ENCODE measurements at regions not wholly inside any gene's neighbourhood (a gene's known extent, or its start where the extent isn't known, plus 50 kb on each side); places are given as distances from the start of the nearest gene placed in this dataset.

GRCh38 chr21:35792569-35793305 is 267.6 kb downstream of the SETD4 start:
- no peaks in the 10 kb centered on the region for H3K36me3 ChIP-seq (replicated peaks; ENCODE audit: insufficient read depth, low read length)
- H4K20me1 ChIP-seq (ENCODE audit: insufficient read depth, low read length), result no peaks in the 10 kb centered on the region
- H3K9me2 ChIP-seq (replicated peaks; ENCODE audit: insufficient read depth, low read length), result no peaks in the 10 kb centered on the region
- no peak for DNase-seq
- no peak overlapping the region for H2AFZ ChIP-seq (ENCODE audit: low read length)
- no peak for TF ChIP-seq CTCF (IDR thresholded peaks at IDR 0.05; ENCODE audit: low read length)
- TF ChIP-seq EZH2 (optimal IDR thresholded peaks at IDR 0.05; ENCODE audit: low read depth, low read length), result no peak
- no peak for TF ChIP-seq EZH2phosphoT487 (IDR thresholded peaks at IDR 0.05; ENCODE audit: low read length)
- H3K27me3 ChIP-seq (replicated peaks; ENCODE audit: insufficient read depth, low read length), result no peaks in the 10 kb centered on the region
- no peaks in the 10 kb centered on the region for H3K9me3 ChIP-seq (replicated peaks; ENCODE audit: insufficient read depth, low read length)
- no peak overlapping the region for H3K4me3 ChIP-seq (ENCODE audit: low read length)
- no peak overlapping the region for H3K4me2 ChIP-seq (ENCODE audit: low read depth, low read length)
- no peak overlapping the region for H3K9ac ChIP-seq (ENCODE audit: low read length)
- H3F3A ChIP-seq (ENCODE audit: insufficient read depth, low read length), result no peaks in the 10 kb centered on the region
- H3K4me1 ChIP-seq (ENCODE audit: low read length), result no peaks in the 10 kb centered on the region
- H3K27ac ChIP-seq (ENCODE audit: low read length), result no peak overlapping the region
- H3K79me2 ChIP-seq (ENCODE audit: low read length), result no peaks in the 10 kb centered on the region

DNA sequence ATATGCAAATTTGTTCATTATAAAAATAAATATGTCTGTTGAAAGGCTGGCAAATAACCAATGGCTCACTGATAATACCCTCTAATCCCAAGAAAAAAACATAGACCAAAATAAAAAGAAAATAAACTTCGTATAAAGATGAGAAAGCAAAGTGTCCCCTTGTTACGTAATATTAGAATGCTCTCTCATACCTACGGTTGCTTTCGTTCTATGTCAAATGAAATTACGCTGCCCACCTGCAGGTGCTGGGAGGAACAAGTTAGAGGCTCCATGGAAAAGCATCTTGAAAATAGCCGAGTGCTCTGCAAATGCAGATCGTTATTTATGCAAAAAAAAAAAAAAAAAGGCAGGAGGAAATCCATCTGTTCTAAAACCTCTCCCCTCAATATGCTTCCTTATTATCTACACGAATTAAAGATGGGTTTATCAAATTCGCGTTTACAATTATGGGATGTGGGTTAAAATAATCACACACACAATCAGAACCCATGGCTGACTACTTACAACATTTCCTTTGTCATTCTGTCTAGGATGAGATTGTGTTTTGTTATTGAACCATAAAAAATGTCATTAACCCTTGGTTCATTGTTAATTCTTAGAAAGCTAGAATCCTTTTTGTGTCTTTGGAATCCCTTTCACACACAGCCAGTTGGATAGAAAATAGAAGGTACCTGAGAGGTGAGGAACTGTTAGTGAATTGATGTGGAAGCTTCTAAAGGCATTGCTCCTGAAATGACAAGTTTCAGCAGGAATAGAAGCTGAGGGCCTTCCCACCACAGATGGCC is 268.6 kb downstream of the SETD4 start:
- Histone ChIP-seq H3K4me3 (ENCODE audit: low read length) (no peak overlapping the region), H3K79me2 (ENCODE audit: low read length) (no peaks in the 10 kb centered on the region), H3K27ac (ENCODE audit: low read length) (no peak overlapping the region), H3K36me3 (replicated peaks; ENCODE audit: insufficient read depth, low read length) (no peaks in the 10 kb centered on the region), H3K9me2 (replicated peaks; ENCODE audit: insufficient read depth, low read length) (no peaks in the 10 kb centered on the region), H4K20me1 (ENCODE audit: insufficient read depth, low read length) (no peaks in the 10 kb centered on the region), H2AFZ (ENCODE audit: low read length) (no peak overlapping the region), H3F3A (ENCODE audit: insufficient read depth, low read length) (no peaks in the 10 kb centered on the region), H3K4me2 (ENCODE audit: low read depth, low read length) (no peak overlapping the region), H3K27me3 (replicated peaks; ENCODE audit: insufficient read depth, low read length) (no peaks in the 10 kb centered on the region), H3K9ac (ENCODE audit: low read length) (no peak overlapping the region), H3K9me3 (replicated peaks; ENCODE audit: insufficient read depth, low read length) (no peaks in the 10 kb centered on the region), H3K4me1 (ENCODE audit: low read length) (no peaks in the 10 kb centered on the region)
- DNase-seq, result no peak
- no peak for TF ChIP-seq CTCF (IDR thresholded peaks at IDR 0.05; ENCODE audit: low read length)
- no peak for TF ChIP-seq EZH2 (optimal IDR thresholded peaks at IDR 0.05; ENCODE audit: low read depth, low read length)
- TF ChIP-seq EZH2phosphoT487 (IDR thresholded peaks at IDR 0.05; ENCODE audit: low read length), result no peak

- Histone ChIP-seq H3K4me1 (ENCODE audit: low read length) (no peaks in the 10 kb centered on the region), H3K9me3 (replicated peaks; ENCODE audit: insufficient read depth, low read length) (no peaks in the 10 kb centered on the region), H4K20me1 (ENCODE audit: insufficient read depth, low read length) (no peaks in the 10 kb centered on the region), H3K79me2 (ENCODE audit: low read length) (no peaks in the 10 kb centered on the region), H3K4me3 (ENCODE audit: low read length) (no peak overlapping the region), H3K27ac (ENCODE audit: low read length) (no peak overlapping the region), H3F3A (ENCODE audit: insufficient read depth, low read length) (no peaks in the 10 kb centered on the region), H3K4me2 (ENCODE audit: low read depth, low read length) (no peak overlapping the region), H3K27me3 (replicated peaks; ENCODE audit: insufficient read depth, low read length) (no peaks in the 10 kb centered on the region), H3K9me2 (replicated peaks; ENCODE audit: insufficient read depth, low read length) (no peaks in the 10 kb centered on the region), H3K36me3 (replicated peaks; ENCODE audit: insufficient read depth, low read length) (no peaks in the 10 kb centered on the region), H3K9ac (ENCODE audit: low read length) (no peak overlapping the region), H2AFZ (ENCODE audit: low read length) (no peak overlapping the region)
- DNase-seq, result no peak
- TF ChIP-seq CTCF (IDR thresholded peaks at IDR 0.05; ENCODE audit: low read length), result no peak
- no peak for TF ChIP-seq EZH2 (optimal IDR thresholded peaks at IDR 0.05; ENCODE audit: low read depth, low read length)
- TF ChIP-seq EZH2phosphoT487 (IDR thresholded peaks at IDR 0.05; ENCODE audit: low read length), result no peak
Measured at GRCh38 chr21:35783721-35784120, 276.6 kb downstream of the SETD4 start.
